ENCODE measurements at regions not wholly inside any gene's neighbourhood (a gene's known extent, or its start where the extent isn't known, plus 50 kb on each side); places are given as distances from the start of the nearest gene placed in this dataset.

GRCh38 chr18:78390348-78390951 is 589.2 kb upstream of the SALL3 start:
- no peak overlapping the region for H3K4me3 ChIP-seq (ENCODE audit: low read depth, low read length)
- no peak for TF ChIP-seq CTCF (IDR thresholded peaks at IDR 0.05; ENCODE audit: borderline replicate concordance, insufficient read depth, low read depth, low read length)

- no peak overlapping the region for H3K4me3 ChIP-seq (ENCODE audit: low read depth, low read length)
- TF ChIP-seq CTCF (IDR thresholded peaks at IDR 0.05; ENCODE audit: borderline replicate concordance, insufficient read depth, low read depth, low read length): no peak
These were observed 588.7 kb upstream of the SALL3 start for GRCh38 chr18:78390952-78391348.

- H3K4me3 ChIP-seq (ENCODE audit: low read depth, low read length): no peak overlapping the region
- no peak for TF ChIP-seq CTCF (IDR thresholded peaks at IDR 0.05; ENCODE audit: borderline replicate concordance, insufficient read depth, low read depth, low read length)
These were observed 586.3 kb upstream of the SALL3 start for GRCh38 chr18:78393086-78393862.

- no peak for TF ChIP-seq CTCF (IDR thresholded peaks at IDR 0.05; ENCODE audit: borderline replicate concordance, insufficient read depth, low read depth, low read length)
- H3K4me3 ChIP-seq (ENCODE audit: low read depth, low read length): no peak overlapping the region
These were observed 583.5 kb upstream of the SALL3 start for GRCh38 chr18:78396077-78396476.

- no peak overlapping the region for H3K4me3 ChIP-seq (ENCODE audit: low read depth, low read length)
- no peak for TF ChIP-seq CTCF (IDR thresholded peaks at IDR 0.05; ENCODE audit: borderline replicate concordance, insufficient read depth, low read depth, low read length)
These were observed 582.9 kb upstream of the SALL3 start for GRCh38 chr18:78396756-78397155.

GRCh38 chr18:78399992-78400503 is 579.6 kb upstream of the SALL3 start:
- H3K4me3 ChIP-seq (ENCODE audit: low read depth, low read length): no peak overlapping the region
- no peak for TF ChIP-seq CTCF (IDR thresholded peaks at IDR 0.05; ENCODE audit: borderline replicate concordance, insufficient read depth, low read depth, low read length)

- H3K4me3 ChIP-seq (ENCODE audit: low read depth, low read length): no peak overlapping the region
- TF ChIP-seq CTCF (IDR thresholded peaks at IDR 0.05; ENCODE audit: borderline replicate concordance, insufficient read depth, low read depth, low read length): no peak
These were observed 577.2 kb upstream of the SALL3 start for GRCh38 chr18:78402440-78402839.
